ENCODE measurements at regions not wholly inside any gene's neighbourhood (a gene's known extent, or its start where the extent isn't known, plus 50 kb on each side); places are given as distances from the start of the nearest gene placed in this dataset.

DNA sequence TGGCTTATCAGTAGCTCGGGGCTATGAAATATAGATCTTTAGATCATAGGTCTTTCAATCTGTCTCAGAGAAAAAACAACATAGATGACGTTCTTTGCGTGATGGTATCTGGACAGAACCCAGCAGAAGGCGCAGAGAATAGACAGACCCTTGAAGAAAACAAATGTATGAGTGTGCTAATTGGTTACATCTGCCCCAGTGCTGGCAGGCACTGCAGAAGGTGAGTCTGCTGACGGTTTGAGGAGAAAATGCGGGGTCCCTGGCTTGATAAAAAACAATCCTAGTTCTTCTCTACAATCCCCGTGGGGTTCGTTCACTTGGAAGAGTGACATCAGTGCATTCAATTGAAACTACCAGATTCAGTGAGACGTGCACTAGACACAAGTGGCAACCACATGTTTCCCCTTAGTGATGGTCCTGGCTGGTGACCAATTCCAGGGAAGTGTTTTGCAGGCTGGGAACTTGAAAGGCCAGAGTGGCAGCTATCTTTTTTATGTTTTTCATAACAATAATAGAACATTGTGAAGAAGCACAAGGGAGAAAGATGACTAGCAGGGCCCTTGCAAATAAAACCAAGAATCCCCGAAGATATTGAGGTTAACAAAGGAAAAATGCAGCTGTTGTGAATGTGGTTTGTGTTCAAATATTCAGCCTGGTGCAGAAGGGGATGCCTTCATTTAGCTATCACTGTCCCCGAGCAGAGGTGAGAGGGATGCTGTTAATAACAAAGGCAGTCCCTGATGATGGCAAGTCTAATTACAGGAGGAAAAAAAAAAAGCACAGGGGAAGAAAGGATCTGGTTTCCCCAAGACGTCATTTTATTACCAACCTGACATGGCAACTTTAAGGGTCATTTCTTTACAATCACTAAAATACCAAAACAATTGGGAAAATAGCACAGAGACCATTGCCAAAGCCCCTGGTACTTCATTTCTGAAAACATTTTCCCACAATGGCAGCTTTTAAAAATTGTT, 337.6 kb upstream of the FIGN start:
- dilution Hi-C loops (cut with MboI; ENCODE audit: extremely low pct_ligation_motif_present, low sequenced_read_pairs), result no loop called here

DNA sequence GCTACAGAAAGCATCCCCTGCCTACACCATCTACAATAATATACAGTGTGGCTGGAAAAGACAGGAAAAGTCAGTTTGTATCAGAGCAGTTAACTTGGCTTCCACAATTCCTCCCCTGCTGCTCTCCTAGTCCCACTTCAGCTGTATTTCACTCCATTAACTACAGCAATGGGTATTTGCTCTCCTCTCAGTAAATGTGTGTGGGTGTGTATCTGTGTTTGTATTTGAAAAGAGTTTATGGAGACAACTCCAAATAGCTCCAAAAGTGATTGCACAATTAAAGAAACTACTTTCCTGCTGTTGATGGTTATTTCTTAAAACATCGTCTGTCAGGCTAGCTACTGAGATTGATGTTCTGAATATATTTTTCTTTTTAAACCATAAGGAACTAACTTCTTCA, 333.7 kb upstream of the FIGN start:
- FAIRE-seq, result no peak
- Histone ChIP-seq H3K9ac (ENCODE audit: control insufficient read depth, extremely low read depth, insufficient read depth, low read length) (no peak overlapping the region), H3K9me1 (ENCODE audit: control insufficient read depth, extremely low read depth, insufficient read depth, low read length) (no peaks in the 10 kb centered on the region), H3K36me3 (ENCODE audit: control insufficient read depth in 2 of 2, extremely low read depth in 1 of 2, insufficient read depth in 2 of 2, low read length in 2 of 2) (no peaks in the 10 kb centered on the region), H3K27me3 (ENCODE audit: control insufficient read depth, extremely low read depth, insufficient read depth, low read length) (no peaks in the 10 kb centered on the region), H3K79me2 (ENCODE audit: control insufficient read depth, insufficient read depth, low read length) (no peaks in the 10 kb centered on the region), H3K9me3 (ENCODE audit: control insufficient read depth, low read depth, low read length) (no peaks in the 10 kb centered on the region), H3K4me1 (ENCODE audit: control insufficient read depth, extremely low read depth, insufficient read depth, low read length) (no peaks in the 10 kb centered on the region), H3K4me2 (ENCODE audit: control insufficient read depth, extremely low read depth, insufficient read depth, low read depth, low read length) (no peak overlapping the region), H2AFZ (ENCODE audit: control insufficient read depth, low read length) (no peak overlapping the region), H3K27ac (ENCODE audit: control insufficient read depth, insufficient read depth, low read length) (no peak overlapping the region), H3K4me3 (ENCODE audit: control insufficient read depth in 2 of 3, extremely low read depth in 1 of 3, insufficient read depth in 2 of 3, low read depth in 1 of 3, low read length in 3 of 3) (no peak overlapping the region), H4K20me1 (ENCODE audit: control insufficient read depth, extremely low read depth, insufficient read depth, low read length) (no peaks in the 10 kb centered on the region)
- dilution Hi-C loops (cut with MboI; ENCODE audit: extremely low pct_ligation_motif_present, low sequenced_read_pairs), result no loop called here
- DNase-seq (ENCODE audit: low read depth, low spot score), result no peak
- TF ChIP-seq, protein P1, sequence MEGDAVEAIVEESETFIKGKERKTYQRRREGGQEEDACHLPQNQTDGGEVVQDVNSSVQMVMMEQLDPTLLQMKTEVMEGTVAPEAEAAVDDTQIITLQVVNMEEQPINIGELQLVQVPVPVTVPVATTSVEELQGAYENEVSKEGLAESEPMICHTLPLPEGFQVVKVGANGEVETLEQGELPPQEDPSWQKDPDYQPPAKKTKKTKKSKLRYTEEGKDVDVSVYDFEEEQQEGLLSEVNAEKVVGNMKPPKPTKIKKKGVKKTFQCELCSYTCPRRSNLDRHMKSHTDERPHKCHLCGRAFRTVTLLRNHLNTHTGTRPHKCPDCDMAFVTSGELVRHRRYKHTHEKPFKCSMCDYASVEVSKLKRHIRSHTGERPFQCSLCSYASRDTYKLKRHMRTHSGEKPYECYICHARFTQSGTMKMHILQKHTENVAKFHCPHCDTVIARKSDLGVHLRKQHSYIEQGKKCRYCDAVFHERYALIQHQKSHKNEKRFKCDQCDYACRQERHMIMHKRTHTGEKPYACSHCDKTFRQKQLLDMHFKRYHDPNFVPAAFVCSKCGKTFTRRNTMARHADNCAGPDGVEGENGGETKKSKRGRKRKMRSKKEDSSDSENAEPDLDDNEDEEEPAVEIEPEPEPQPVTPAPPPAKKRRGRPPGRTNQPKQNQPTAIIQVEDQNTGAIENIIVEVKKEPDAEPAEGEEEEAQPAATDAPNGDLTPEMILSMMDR (optimal IDR thresholded peaks at IDR 0.05 in 1 of 3, IDR thresholded peaks at IDR 0.05 in 1 of 3, conservative IDR thresholded peaks at IDR 0.05 in 1 of 3; ENCODE audit: extremely low read depth in 1 of 3, insufficient read depth in 2 of 3, low read length in 3 of 3), result no peak
- no peak for TF ChIP-seq EZH2 (IDR thresholded peaks at IDR 0.05; ENCODE audit: low read length)

More for the DNA sequence above, 337.6 kb upstream of the FIGN start:
- Histone ChIP-seq H3K9ac (ENCODE audit: control insufficient read depth, extremely low read depth, insufficient read depth, low read length) (no peak overlapping the region), H3K27me3 (ENCODE audit: control insufficient read depth, extremely low read depth, insufficient read depth, low read length) (no peaks in the 10 kb centered on the region), H3K9me3 (ENCODE audit: control insufficient read depth, low read depth, low read length) (no peaks in the 10 kb centered on the region), H3K27ac (ENCODE audit: control insufficient read depth, insufficient read depth, low read length) (no peak overlapping the region), H3K79me2 (ENCODE audit: control insufficient read depth, insufficient read depth, low read length) (no peaks in the 10 kb centered on the region), H3K36me3 (ENCODE audit: control insufficient read depth in 2 of 2, extremely low read depth in 1 of 2, insufficient read depth in 2 of 2, low read length in 2 of 2) (no peaks in the 10 kb centered on the region), H3K4me3 (ENCODE audit: control insufficient read depth in 2 of 3, extremely low read depth in 1 of 3, insufficient read depth in 2 of 3, low read depth in 1 of 3, low read length in 3 of 3) (no peak overlapping the region), H3K4me2 (ENCODE audit: control insufficient read depth, extremely low read depth, insufficient read depth, low read depth, low read length) (no peak overlapping the region), H2AFZ (ENCODE audit: control insufficient read depth, low read length) (no peak overlapping the region), H4K20me1 (ENCODE audit: control insufficient read depth, extremely low read depth, insufficient read depth, low read length) (no peaks in the 10 kb centered on the region), H3K4me1 (ENCODE audit: control insufficient read depth, extremely low read depth, insufficient read depth, low read length) (no peaks in the 10 kb centered on the region), H3K9me1 (ENCODE audit: control insufficient read depth, extremely low read depth, insufficient read depth, low read length) (no peaks in the 10 kb centered on the region)
- DNase-seq (ENCODE audit: low read depth, low spot score), result no peak
- FAIRE-seq, result no peak
- TF ChIP-seq, protein P1 (optimal IDR thresholded peaks at IDR 0.05 in 1 of 3, IDR thresholded peaks at IDR 0.05 in 1 of 3, conservative IDR thresholded peaks at IDR 0.05 in 1 of 3; ENCODE audit: extremely low read depth in 1 of 3, insufficient read depth in 2 of 3, low read length in 3 of 3), result no peak
- no peak for TF ChIP-seq EZH2 (IDR thresholded peaks at IDR 0.05; ENCODE audit: low read length)
